ENCODE measurements at regions not wholly inside any gene's neighbourhood (a gene's known extent, or its start where the extent isn't known, plus 50 kb on each side); places are given as distances from the start of the nearest gene placed in this dataset.

DNA sequence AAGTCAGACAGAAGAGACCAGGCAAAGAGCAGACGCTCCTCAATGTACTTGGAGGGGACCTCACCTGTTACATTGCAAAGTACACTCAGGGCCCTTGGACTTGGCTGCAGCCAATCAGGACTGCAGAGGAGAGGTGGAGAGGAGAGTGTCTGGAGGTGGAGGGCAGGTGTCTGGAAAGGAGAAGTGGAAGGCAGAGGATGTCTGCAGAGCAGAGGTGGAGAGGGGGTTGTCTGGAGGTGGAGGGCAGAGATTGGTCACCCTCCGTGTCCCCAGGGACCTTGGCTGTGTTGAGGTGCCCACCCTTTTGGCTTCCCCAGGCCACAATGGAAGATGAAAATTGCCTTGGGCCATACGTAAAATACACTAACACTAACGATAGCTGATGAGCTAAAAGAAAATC is 241.3 kb upstream of the IRX2 start (continued):
- TF ChIP-seq ZNF331 (CRISPR knock-in tag; IDR thresholded peaks at IDR 0.05; ENCODE audit: low read depth) (no peak), JUNB (IDR thresholded peaks at IDR 0.05; ENCODE audit: unreplicated experiment) (no peak)

GRCh38 chr5:2991884-2992283 is 240.4 kb upstream of the IRX2 start:
- H3K4me3 Mint-ChIP-seq = no peak overlapping the region
- DNase-seq (ENCODE audit: low spot score) (no peak), ATAC-seq (no peak)
- H3K9me2 ChIP-seq (ENCODE audit: insufficient read depth) = no peaks in the 10 kb centered on the region
- no peak for TF ChIP-seq ZNF114 (CRISPR knock-in tag; IDR thresholded peaks at IDR 0.05)
- TF ChIP-seq EZH2phosphoT487 (IDR thresholded peaks at IDR 0.05; ENCODE audit: unreplicated experiment) = no peak
- no peak for TF ChIP-seq NANOG (IDR thresholded peaks at IDR 0.05; ENCODE audit: borderline replicate concordance)
- TF ChIP-seq JUNB (IDR thresholded peaks at IDR 0.05; ENCODE audit: unreplicated experiment) = no peak
- no peak for TF ChIP-seq POLR2AphosphoS5 (IDR thresholded peaks at IDR 0.05; ENCODE audit: low read depth)
- TF ChIP-seq CTCF (conservative IDR thresholded peaks at IDR 0.05; ENCODE audit: low read depth in 2 of 2) = no peak
- no peak for TF ChIP-seq REST (IDR thresholded peaks at IDR 0.05; ENCODE audit: unreplicated experiment)
- TF ChIP-seq EZH2 (IDR thresholded peaks at IDR 0.05; ENCODE audit: low read depth, unreplicated experiment) = no peak
- TF ChIP-seq STAT1 (IDR thresholded peaks at IDR 0.05; ENCODE audit: unreplicated experiment) = no peak
- no peak for TF ChIP-seq ZNF331 (CRISPR knock-in tag; IDR thresholded peaks at IDR 0.05; ENCODE audit: low read depth)
- no peak for TF ChIP-seq ETS1 (IDR thresholded peaks at IDR 0.05)
- TF ChIP-seq CREB1 (CRISPR knock-in tag; IDR thresholded peaks at IDR 0.05; ENCODE audit: low read depth) = no peak
- TF ChIP-seq, protein P1, sequence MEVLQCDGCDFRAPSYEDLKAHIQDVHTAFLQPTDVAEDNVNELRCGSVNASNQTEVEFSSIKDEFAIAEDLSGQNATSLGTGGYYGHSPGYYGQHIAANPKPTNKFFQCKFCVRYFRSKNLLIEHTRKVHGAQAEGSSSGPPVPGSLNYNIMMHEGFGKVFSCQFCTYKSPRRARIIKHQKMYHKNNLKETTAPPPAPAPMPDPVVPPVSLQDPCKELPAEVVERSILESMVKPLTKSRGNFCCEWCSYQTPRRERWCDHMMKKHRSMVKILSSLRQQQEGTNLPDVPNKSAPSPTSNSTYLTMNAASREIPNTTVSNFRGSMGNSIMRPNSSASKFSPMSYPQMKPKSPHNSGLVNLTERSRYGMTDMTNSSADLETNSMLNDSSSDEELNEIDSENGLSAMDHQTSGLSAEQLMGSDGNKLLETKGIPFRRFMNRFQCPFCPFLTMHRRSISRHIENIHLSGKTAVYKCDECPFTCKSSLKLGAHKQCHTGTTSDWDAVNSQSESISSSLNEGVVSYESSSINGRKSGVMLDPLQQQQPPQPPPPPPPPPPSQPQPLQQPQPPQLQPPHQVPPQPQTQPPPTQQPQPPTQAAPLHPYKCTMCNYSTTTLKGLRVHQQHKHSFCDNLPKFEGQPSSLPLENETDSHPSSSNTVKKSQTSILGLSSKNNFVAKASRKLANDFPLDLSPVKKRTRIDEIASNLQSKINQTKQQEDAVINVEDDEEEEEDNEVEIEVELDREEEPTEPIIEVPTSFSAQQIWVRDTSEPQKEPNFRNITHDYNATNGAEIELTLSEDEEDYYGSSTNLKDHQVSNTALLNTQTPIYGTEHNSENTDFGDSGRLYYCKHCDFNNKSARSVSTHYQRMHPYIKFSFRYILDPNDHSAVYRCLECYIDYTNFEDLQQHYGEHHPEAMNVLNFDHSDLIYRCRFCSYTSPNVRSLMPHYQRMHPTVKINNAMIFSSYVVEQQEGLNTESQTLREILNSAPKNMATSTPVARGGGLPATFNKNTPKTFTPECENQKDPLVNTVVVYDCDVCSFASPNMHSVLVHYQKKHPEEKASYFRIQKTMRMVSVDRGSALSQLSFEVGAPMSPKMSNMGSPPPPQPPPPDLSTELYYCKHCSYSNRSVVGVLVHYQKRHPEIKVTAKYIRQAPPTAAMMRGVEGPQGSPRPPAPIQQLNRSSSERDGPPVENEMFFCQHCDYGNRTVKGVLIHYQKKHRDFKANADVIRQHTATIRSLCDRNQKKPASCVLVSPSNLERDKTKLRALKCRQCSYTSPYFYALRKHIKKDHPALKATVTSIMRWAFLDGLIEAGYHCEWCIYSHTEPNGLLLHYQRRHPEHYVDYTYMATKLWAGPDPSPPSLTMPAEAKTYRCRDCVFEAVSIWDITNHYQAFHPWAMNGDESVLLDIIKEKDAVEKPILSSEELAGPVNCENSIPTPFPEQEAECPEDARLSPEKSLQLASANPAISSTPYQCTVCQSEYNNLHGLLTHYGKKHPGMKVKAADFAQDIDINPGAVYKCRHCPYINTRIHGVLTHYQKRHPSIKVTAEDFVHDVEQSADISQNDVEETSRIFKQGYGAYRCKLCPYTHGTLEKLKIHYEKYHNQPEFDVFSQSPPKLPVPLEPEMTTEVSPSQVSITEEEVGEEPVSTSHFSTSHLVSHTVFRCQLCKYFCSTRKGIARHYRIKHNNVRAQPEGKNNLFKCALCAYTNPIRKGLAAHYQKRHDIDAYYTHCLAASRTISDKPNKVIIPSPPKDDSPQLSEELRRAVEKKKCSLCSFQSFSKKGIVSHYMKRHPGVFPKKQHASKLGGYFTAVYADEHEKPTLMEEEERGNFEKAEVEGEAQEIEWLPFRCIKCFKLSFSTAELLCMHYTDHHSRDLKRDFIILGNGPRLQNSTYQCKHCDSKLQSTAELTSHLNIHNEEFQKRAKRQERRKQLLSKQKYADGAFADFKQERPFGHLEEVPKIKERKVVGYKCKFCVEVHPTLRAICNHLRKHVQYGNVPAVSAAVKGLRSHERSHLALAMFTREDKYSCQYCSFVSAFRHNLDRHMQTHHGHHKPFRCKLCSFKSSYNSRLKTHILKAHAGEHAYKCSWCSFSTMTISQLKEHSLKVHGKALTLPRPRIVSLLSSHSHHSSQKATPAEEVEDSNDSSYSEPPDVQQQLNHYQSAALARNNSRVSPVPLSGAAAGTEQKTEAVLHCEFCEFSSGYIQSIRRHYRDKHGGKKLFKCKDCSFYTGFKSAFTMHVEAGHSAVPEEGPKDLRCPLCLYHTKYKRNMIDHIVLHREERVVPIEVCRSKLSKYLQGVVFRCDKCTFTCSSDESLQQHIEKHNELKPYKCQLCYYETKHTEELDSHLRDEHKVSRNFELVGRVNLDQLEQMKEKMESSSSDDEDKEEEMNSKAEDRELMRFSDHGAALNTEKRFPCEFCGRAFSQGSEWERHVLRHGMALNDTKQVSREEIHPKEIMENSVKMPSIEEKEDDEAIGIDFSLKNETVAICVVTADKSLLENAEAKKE (CRISPR knock-in tag; IDR thresholded peaks at IDR 0.05) = no peak
- H3K79me2 ChIP-seq (replicated peaks; ENCODE audit: insufficient read depth) = no peaks in the 10 kb centered on the region
- H2AFZ ChIP-seq = no peak overlapping the region
- H3K27ac Mint-ChIP-seq = no peak overlapping the region
- no peaks in the 10 kb centered on the region for H3F3A ChIP-seq (replicated peaks; ENCODE audit: low read depth)
- no peak overlapping the region for H3K4me3 ChIP-seq
- no peaks in the 10 kb centered on the region for H3K4me1 ChIP-seq (ENCODE audit: insufficient read depth)
- H4K20me1 ChIP-seq (replicated peaks; ENCODE audit: insufficient read depth) = no peaks in the 10 kb centered on the region
- H3K36me3 ChIP-seq (ENCODE audit: insufficient read depth) = no peaks in the 10 kb centered on the region
- no peaks in the 10 kb centered on the region for H3K27me3 ChIP-seq (ENCODE audit: insufficient read depth)
- H3K4me1 Mint-ChIP-seq = peaks cover 6% of the 10 kb centered on the region; the same call in 2 of the 3 replicates
- no peak overlapping the region for H3K27ac ChIP-seq (ENCODE audit: low read depth)
- H3K4me2 ChIP-seq = no peak overlapping the region
- H3K36me3 Mint-ChIP-seq (ENCODE audit: low read depth) = no peaks in the 10 kb centered on the region; the same call in 2 of the 3 replicates
- H3K9me3 Mint-ChIP-seq = no peaks in the 10 kb centered on the region
- H3K27me3 Mint-ChIP-seq (ENCODE audit: insufficient read depth, low read depth, poor library complexity) = peaks cover 8% of the 10 kb centered on the region
